Urinary bladder (tissue), 3 donors: ENCODE measurements at regions not wholly inside any gene's neighbourhood (a gene's known extent, or its start where the extent isn't known, plus 50 kb on each side); places are given as distances from the start of the nearest gene placed in this dataset.

ENCODE experiments used
- DNase-seq: peaks from one replicate; pipeline ENCODE4 v3.0.0-alpha.2; 2015; ENCODE audit errors: extremely low spot score
- H3K27ac ChIP-seq: one replicate; pipeline ENCODE4 v1.5.1; 2013; ENCODE audit warnings: low read depth, mild to moderate bottlenecking, moderate library complexity
- H3K36me3 ChIP-seq: one replicate; pipeline ENCODE4 v1.6.1; 2013; ENCODE audit warnings: mild to moderate bottlenecking, moderate library complexity; ENCODE audit not compliant: insufficient read depth
- H3K4me1 ChIP-seq: one replicate; pipeline ENCODE4 v1.6.1; 2013; ENCODE audit warnings: mild to moderate bottlenecking, moderate library complexity; ENCODE audit not compliant: insufficient read depth
- H3K4me3 ChIP-seq: one replicate; pipeline ENCODE4 v1.5.1; 2013; ENCODE audit warnings: low read depth, low read length
- WGBS: extraction: QIAGEN DNeasy Blood & Tissue Kit; methylation state at CpG from one replicate; pipeline ENCODE4 v1.1.7; 2013; 5-methylcytosine and 5-hydroxymethylcytosine counted together
- donor health status: healthy with polysubstance abuse.
- donor health status: healthy.

GRCh38 chr11:80873310-80873999 is 1432.6 kb upstream of the TENM4 start:
- WGBS: 59% methylated on average over 6 of the region's 6 CpGs
- H3K4me3 ChIP-seq: no peak overlapping the region
- H3K4me1 ChIP-seq: no peaks in the 10 kb centered on the region
- no peak overlapping the region for H3K27ac ChIP-seq
- H3K36me3 ChIP-seq: no peaks in the 10 kb centered on the region
- peak; percentile 3 for DNase-seq

DNA sequence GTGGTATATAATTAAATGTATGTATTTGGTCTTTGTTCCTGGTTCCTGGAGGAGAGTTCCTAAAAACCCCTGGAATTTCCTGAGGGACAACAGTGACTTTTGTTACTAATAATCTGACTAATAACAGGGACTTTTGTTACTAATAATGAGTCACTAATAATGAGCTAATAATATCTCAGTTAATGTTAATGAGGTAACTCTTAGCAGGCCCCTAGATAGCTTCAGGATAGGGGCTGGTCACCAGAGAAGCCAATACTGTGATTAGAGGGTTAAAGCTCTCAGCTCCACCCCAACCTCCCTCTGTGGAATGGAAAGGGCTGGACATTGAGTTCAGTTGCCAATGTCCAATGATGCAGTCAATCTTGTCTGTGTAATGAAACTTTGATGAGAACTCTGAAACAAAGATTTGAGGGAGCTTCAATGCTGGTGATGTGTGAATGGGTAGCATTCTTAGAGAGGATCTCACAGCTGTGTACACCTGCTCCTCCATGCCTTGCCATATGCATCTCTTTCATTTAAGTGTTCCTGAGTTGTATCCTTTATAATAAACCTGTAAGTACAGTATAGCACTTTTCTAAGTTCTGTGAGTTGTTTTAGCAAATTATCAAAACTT is 1431.4 kb upstream of the TENM4 start:
- Histone ChIP-seq H3K4me1 (no peaks in the 10 kb centered on the region), H3K4me3 (no peak overlapping the region), H3K36me3 (no peaks in the 10 kb centered on the region), H3K27ac (no peak overlapping the region)
- DNase-seq: no peak

DNA sequence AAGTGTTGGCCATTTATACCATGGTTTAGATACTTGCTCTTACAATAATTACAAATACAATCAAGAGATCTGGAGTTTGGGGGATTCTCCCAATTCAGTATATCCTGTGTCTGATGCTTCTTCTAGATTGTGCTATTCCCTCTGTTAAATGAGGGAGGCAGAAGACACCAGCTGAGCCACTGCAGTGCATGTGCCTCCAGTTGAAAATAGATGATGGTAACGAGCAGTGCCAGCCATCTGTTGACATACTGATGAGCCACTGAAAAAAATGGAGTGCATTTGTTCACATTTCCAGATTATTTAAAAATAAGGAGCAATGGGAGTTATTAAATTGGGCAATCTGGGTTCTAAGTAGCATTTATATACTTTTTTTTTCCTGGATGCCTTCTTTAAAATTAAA is 1428.0 kb upstream of the TENM4 start:
- no peak overlapping the region for H3K27ac ChIP-seq
- DNase-seq: no peak
- H3K4me3 ChIP-seq: no peak overlapping the region
- 77% methylated on average over 1 of the region's 1 CpG for WGBS
- no peaks in the 10 kb centered on the region for H3K4me1 ChIP-seq
- H3K36me3 ChIP-seq: no peaks in the 10 kb centered on the region

GRCh38 chr11:80862011-80862410 is 1421.2 kb upstream of the TENM4 start:
- no peaks in the 10 kb centered on the region for H3K36me3 ChIP-seq
- DNase-seq: no peak
- no peak overlapping the region for H3K27ac ChIP-seq
- H3K4me1 ChIP-seq: no peaks in the 10 kb centered on the region
- H3K4me3 ChIP-seq: no peak overlapping the region
- 62% methylated on average over 5 of the region's 5 CpGs for WGBS

- no peaks in the 10 kb centered on the region for H3K36me3 ChIP-seq
- H3K4me3 ChIP-seq: no peak overlapping the region
- H3K4me1 ChIP-seq: no peaks in the 10 kb centered on the region
- DNase-seq: no peak
- H3K27ac ChIP-seq: no peak overlapping the region
These were observed 1420.4 kb upstream of the TENM4 start for GRCh38 chr11:80861193-80861592.

GRCh38 chr11:80860632-80861031 is 1419.8 kb upstream of the TENM4 start:
- Histone ChIP-seq H3K27ac (no peak overlapping the region), H3K36me3 (no peaks in the 10 kb centered on the region), H3K4me3 (no peak overlapping the region), H3K4me1 (no peaks in the 10 kb centered on the region)
- DNase-seq: no peak

DNA sequence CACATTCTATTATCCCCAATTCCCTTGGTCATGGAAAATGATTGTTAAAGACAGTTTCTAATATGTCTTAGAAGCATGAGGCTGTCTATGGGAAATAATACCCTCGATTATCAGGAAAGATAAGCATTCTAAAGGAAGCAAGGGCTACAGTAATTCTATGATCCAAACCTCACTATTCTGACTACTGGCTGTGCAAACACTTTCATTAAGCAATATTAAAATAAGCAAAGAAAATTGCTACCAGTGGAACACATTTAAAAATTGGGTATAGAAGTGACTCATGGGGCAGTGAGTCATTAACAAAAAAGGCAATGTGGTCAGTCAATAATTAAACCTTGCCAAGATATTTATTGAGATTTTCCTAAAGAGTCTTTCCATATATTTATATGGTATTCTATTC is 1415.2 kb upstream of the TENM4 start:
- WGBS: 40% methylated on average over 1 of the region's 1 CpG

GRCh38 chr11:80855426-80855825 is 1414.6 kb upstream of the TENM4 start:
- DNase-seq: no peak
- WGBS: 85% methylated on average over 4 of the region's 4 CpGs
- no peak overlapping the region for H3K4me3 ChIP-seq
- no peaks in the 10 kb centered on the region for H3K4me1 ChIP-seq
- no peaks in the 10 kb centered on the region for H3K36me3 ChIP-seq
- H3K27ac ChIP-seq: no peak overlapping the region

More for the DNA sequence above, 1415.2 kb upstream of the TENM4 start:
- Histone ChIP-seq H3K36me3 (no peaks in the 10 kb centered on the region), H3K4me3 (no peak overlapping the region), H3K4me1 (no peaks in the 10 kb centered on the region), H3K27ac (no peak overlapping the region)
- no peak for DNase-seq

DNA sequence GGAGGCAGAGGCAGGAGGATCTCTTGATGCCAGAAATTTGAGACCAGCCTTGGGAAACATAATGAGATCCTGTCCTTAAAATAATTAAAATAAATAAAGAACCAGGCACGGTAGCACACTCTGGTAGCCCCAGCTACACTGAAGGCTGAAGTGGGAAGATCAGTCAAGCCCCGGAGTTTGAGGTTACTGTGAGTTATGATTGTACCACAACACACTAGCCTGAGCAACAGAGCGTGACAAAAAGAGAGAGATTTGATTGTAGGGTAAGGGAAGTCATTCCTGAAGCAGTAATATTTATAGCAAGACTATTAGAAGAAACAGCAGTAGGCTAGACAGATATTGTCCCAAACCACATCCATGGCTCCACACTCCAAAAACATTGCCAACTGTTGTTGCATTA is 1408.4 kb upstream of the TENM4 start:
- H3K36me3 ChIP-seq: no peaks in the 10 kb centered on the region
- no peaks in the 10 kb centered on the region for H3K4me1 ChIP-seq
- no peak overlapping the region for H3K4me3 ChIP-seq
- DNase-seq: no peak
- H3K27ac ChIP-seq: no peak overlapping the region
- WGBS: 93% methylated on average over 3 of the region's 3 CpGs

DNA sequence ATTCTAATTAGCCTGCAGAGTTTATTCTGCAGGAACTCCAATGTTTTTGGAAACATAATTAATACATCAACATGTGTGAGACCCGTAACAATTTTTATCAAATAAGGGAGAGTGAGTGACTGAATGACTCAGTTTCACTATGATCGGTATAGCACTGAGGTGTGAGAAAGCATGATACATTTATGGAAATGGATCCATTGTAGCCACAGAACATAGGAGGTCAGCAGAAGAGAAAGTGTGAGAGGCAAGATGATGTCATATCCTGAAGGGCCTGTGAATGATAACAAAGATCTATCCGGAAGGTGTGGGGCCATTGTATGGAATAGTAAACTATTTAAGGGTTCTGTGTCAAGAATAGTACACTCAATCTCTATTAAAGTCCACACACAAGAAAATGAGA is 1406.1 kb upstream of the TENM4 start:
- WGBS: 75% methylated on average over 3 of the region's 3 CpGs
- no peak for DNase-seq
- no peak overlapping the region for H3K27ac ChIP-seq

GRCh38 chr11:80846442-80846841 is 1405.6 kb upstream of the TENM4 start:
- no peak overlapping the region for H3K4me3 ChIP-seq
- DNase-seq: no peak
- no peaks in the 10 kb centered on the region for H3K4me1 ChIP-seq
- H3K27ac ChIP-seq: no peak overlapping the region
- H3K36me3 ChIP-seq: no peaks in the 10 kb centered on the region

More for the DNA sequence above, 1406.1 kb upstream of the TENM4 start:
- no peak overlapping the region for H3K4me3 ChIP-seq
- no peaks in the 10 kb centered on the region for H3K4me1 ChIP-seq
- H3K36me3 ChIP-seq: no peaks in the 10 kb centered on the region

DNA sequence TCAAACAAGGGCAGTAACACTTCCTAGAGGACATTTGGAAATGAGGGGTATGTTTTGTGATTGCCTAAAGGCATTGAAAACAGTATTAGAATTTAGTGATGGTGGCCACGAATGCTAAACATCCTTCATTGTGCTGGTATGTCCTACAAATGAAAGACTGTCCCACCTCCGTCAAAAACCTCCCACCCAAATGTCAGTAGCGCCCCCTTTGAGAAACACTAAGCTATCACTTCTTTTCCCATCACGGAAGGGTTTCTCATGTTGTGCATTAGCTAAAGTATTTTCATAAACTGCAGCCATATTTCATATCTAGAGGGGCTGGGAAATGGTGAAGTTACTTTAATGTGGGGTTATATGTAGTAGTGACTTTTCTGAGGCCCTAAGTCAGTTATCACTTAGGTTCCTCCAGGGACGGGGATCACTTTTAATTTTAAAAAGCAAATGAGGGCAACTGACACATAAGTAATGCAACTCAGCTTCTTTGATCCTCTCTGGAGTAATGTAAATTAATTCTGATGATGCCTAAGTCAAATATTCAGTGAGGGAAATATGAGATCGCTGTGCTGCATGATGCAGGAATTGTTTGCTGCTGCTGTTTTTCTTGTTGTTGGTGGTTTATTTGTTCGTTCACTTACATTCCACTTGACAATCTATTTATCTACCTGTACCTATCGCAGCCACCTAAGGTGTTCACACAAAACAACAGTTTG is 1403.4 kb upstream of the TENM4 start:
- Histone ChIP-seq H3K27ac (no peak overlapping the region), H3K36me3 (no peaks in the 10 kb centered on the region), H3K4me3 (no peak overlapping the region), H3K4me1 (no peaks in the 10 kb centered on the region)
- 90% methylated on average over 8 of the region's 8 CpGs for WGBS
- no peak for DNase-seq

DNA sequence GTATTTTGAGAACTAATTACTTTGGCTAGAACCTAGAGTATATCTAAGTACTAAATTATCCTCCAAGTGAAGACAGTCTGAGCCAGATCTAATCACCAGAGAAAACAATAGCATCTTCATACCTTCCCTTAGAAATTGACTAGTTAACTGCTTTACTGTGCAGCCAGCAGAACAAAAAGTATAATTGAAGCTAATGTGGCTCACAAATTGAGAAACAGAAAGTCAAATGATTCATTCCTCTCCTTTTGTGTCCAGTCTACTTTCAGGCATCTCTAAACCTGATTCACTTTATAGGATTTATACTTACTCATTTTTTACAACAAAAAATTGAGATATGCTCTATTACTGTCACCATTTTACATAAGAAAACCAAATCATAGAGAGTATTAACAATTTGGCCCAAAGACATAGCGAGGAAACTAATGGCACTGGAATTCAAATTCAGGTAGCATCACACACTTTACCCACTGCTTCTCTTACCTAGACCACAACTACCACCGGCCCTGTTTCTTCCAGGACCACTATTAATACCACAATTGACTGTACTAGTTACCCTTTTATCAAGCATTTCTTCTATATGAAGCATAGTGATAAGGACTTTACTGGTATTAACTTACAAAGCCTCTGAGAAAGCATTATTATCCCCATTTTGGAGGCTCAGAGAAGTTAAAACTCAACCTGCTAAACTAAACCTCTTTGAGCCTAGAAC is 1402.6 kb upstream of the TENM4 start:
- WGBS: 91% methylated on average over 2 of the region's 2 CpGs
- Histone ChIP-seq H3K36me3 (no peaks in the 10 kb centered on the region), H3K4me1 (no peaks in the 10 kb centered on the region), H3K27ac (no peak overlapping the region), H3K4me3 (no peak overlapping the region)
- no peak for DNase-seq

DNA sequence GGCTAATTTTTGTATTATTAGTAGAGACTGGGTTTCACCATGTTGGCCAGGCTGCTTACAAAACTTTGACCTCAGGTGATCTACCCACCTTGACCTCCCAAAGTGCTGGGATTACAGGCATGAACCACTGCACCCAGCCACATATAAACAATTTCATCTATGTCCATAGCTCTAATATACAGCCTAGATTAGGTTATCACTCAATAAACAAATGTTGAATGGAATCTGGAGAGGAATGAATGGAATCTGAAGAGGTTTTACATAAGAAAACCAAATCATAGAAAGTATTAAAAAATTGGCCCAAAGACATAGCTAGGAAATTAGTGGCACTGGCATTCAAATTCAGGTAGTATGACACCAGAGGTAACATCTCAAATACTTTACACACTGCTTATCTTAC is 1401.4 kb upstream of the TENM4 start:
- Histone ChIP-seq H3K4me1 (no peaks in the 10 kb centered on the region), H3K36me3 (no peaks in the 10 kb centered on the region), H3K27ac (no peak overlapping the region), H3K4me3 (no peak overlapping the region)
- no peak for DNase-seq
